ENCODE measurements at regions not wholly inside any gene's neighbourhood (a gene's known extent, or its start where the extent isn't known, plus 50 kb on each side); places are given as distances from the start of the nearest gene placed in this dataset.

GRCh38 chr15:93493172-93493571, 404.2 kb upstream of the RGMA start:
- TF ChIP-seq POLR2A (IDR thresholded peaks at IDR 0.05) (no peak), CTCF (IDR thresholded peaks at IDR 0.05) (no peak)
